ENCODE measurements at regions not wholly inside any gene's neighbourhood (a gene's known extent, or its start where the extent isn't known, plus 50 kb on each side); places are given as distances from the start of the nearest gene placed in this dataset.

GRCh38 chr5:114700823-114701222 lies 339.0 kb downstream of the KCNN2 start:
- Histone ChIP-seq H3K4me3 (ENCODE audit: insufficient read depth, low read depth, low read length) (no peak overlapping the region), H3K27me3 (ENCODE audit: control insufficient read depth, insufficient read depth, low read length) (no peaks in the 10 kb centered on the region), H3K36me3 (replicated peaks; ENCODE audit: control insufficient read depth, insufficient read depth, low read length) (no peaks in the 10 kb centered on the region)
- DNase-seq = no peak

GRCh38 chr5:114695292-114695904 lies 333.5 kb downstream of the KCNN2 start:
- H3K36me3 ChIP-seq (replicated peaks; ENCODE audit: control insufficient read depth, insufficient read depth, low read length) = no peaks in the 10 kb centered on the region
- no peak overlapping the region for H3K4me3 ChIP-seq (ENCODE audit: insufficient read depth, low read depth, low read length)
- DNase-seq = no peak
- no peaks in the 10 kb centered on the region for H3K27me3 ChIP-seq (ENCODE audit: control insufficient read depth, insufficient read depth, low read length)

- Histone ChIP-seq H3K27me3 (ENCODE audit: control insufficient read depth, insufficient read depth, low read length) (no peaks in the 10 kb centered on the region), H3K36me3 (replicated peaks; ENCODE audit: control insufficient read depth, insufficient read depth, low read length) (no peaks in the 10 kb centered on the region), H3K4me3 (ENCODE audit: insufficient read depth, low read depth, low read length) (no peak overlapping the region)
- no peak for DNase-seq
Observed at GRCh38 chr5:114686356-114686755, 324.5 kb downstream of the KCNN2 start.

GRCh38 chr5:114678778-114679177 lies 316.9 kb downstream of the KCNN2 start:
- Histone ChIP-seq H3K4me3 (ENCODE audit: insufficient read depth, low read depth, low read length) (no peak overlapping the region), H3K27me3 (ENCODE audit: control insufficient read depth, insufficient read depth, low read length) (no peaks in the 10 kb centered on the region), H3K36me3 (replicated peaks; ENCODE audit: control insufficient read depth, insufficient read depth, low read length) (no peaks in the 10 kb centered on the region)
- DNase-seq = no peak

GRCh38 chr5:114665551-114665950 lies 303.7 kb downstream of the KCNN2 start:
- H3K4me3 ChIP-seq (ENCODE audit: insufficient read depth, low read depth, low read length) = no peak overlapping the region
- no peaks in the 10 kb centered on the region for H3K36me3 ChIP-seq (replicated peaks; ENCODE audit: control insufficient read depth, insufficient read depth, low read length)
- no peaks in the 10 kb centered on the region for H3K27me3 ChIP-seq (ENCODE audit: control insufficient read depth, insufficient read depth, low read length)
- no peak for DNase-seq

DNA sequence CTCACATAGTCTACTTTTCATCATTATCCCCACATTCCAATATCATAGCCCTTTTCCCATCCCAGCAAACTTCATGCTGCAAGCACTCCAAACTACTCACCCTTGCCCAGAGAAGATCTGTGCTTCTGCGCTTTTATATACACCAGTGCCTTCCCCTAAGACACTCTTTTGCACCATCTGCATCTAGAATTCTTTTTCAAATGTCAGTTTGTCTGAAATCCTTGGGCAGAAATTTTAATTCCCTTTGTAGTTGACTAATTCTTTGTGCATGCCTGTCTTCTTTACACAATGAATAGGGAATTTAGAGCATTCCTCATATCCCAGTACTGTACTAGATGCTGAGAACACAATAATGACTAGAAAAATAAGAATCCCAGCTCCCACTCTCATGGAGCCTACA lies 298.9 kb downstream of the KCNN2 start:
- Histone ChIP-seq H3K36me3 (replicated peaks; ENCODE audit: control insufficient read depth, insufficient read depth, low read length) (no peaks in the 10 kb centered on the region), H3K27me3 (ENCODE audit: control insufficient read depth, insufficient read depth, low read length) (no peaks in the 10 kb centered on the region), H3K4me3 (ENCODE audit: insufficient read depth, low read depth, low read length) (no peak overlapping the region)
- DNase-seq = no peak

GRCh38 chr5:114658194-114658593 lies 296.3 kb downstream of the KCNN2 start:
- no peak for DNase-seq
- no peaks in the 10 kb centered on the region for H3K27me3 ChIP-seq (ENCODE audit: control insufficient read depth, insufficient read depth, low read length)
- no peak overlapping the region for H3K4me3 ChIP-seq (ENCODE audit: insufficient read depth, low read depth, low read length)
- no peaks in the 10 kb centered on the region for H3K36me3 ChIP-seq (replicated peaks; ENCODE audit: control insufficient read depth, insufficient read depth, low read length)

DNA sequence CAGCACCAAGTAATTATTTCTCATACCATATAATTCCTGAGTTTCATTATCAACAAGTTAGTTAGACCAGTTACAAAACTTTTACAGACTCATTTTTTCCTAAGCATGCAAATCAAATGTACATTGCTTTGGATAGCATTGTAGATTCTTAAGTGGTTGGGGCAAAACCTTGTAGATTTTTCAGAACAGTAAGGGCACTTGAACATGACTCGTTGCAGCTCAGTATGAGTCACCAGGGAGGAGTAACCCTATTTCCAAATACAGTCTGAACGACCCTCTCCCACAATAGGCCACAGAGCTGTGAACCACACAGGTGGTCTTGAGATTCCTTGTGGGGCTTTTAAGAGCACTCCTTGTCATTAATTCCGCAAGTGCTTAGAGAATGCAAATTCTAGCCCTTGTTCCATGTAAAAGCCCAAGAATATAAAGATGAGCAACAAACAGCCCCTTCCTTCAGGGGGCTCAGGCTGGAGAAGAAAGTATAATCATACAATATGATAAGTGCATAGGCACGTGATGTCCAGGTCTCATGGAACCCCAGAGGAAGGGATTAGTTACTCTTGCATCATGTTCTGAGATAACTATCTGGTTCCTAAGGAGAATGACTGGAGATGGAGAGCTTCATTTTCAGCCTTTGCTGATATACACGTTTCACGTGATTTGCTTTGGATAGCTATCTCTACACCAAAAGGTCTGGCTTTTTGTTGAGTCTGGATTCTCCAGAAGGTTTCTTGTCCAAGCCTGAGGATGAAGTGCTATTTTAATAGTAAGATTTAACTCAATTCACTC lies 295.7 kb downstream of the KCNN2 start:
- no peak for DNase-seq
- no peaks in the 10 kb centered on the region for H3K27me3 ChIP-seq (ENCODE audit: control insufficient read depth, insufficient read depth, low read length)
- no peaks in the 10 kb centered on the region for H3K36me3 ChIP-seq (replicated peaks; ENCODE audit: control insufficient read depth, insufficient read depth, low read length)
- H3K4me3 ChIP-seq (ENCODE audit: insufficient read depth, low read depth, low read length) = no peak overlapping the region

- Histone ChIP-seq H3K4me3 (ENCODE audit: insufficient read depth, low read depth, low read length) (no peak overlapping the region), H3K27me3 (ENCODE audit: control insufficient read depth, insufficient read depth, low read length) (no peaks in the 10 kb centered on the region), H3K36me3 (replicated peaks; ENCODE audit: control insufficient read depth, insufficient read depth, low read length) (no peaks in the 10 kb centered on the region)
- no peak for DNase-seq
Observed at GRCh38 chr5:114649878-114650277, 288.0 kb downstream of the KCNN2 start.

- DNase-seq = no peak
- Histone ChIP-seq H3K4me3 (ENCODE audit: insufficient read depth, low read depth, low read length) (no peak overlapping the region), H3K27me3 (ENCODE audit: control insufficient read depth, insufficient read depth, low read length) (no peaks in the 10 kb centered on the region), H3K36me3 (replicated peaks; ENCODE audit: control insufficient read depth, insufficient read depth, low read length) (no peaks in the 10 kb centered on the region)
Observed at GRCh38 chr5:114648940-114649339, 287.1 kb downstream of the KCNN2 start.

DNA sequence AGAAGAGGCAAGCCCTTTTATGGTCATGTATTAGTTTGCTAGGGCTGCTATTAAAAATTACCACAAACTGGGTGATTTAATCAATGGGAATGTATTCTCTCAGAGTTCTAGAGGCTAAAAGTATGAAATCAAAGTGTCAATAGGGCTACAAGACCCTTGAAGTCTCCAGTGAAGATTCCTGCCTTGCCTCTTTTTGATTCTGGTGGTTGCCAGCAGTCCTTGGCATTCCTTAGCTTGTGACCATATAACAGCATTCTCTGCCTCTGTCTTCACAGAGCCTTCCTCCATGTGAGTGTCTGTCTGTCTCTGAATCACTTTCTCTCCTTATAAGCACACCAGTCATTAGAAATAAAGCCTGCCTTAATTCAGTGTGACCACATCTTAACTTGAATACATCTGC lies 282.7 kb downstream of the KCNN2 start:
- no peak for DNase-seq
- no peaks in the 10 kb centered on the region for H3K27me3 ChIP-seq (ENCODE audit: control insufficient read depth, insufficient read depth, low read length)
- no peaks in the 10 kb centered on the region for H3K36me3 ChIP-seq (replicated peaks; ENCODE audit: control insufficient read depth, insufficient read depth, low read length)
- H3K4me3 ChIP-seq (ENCODE audit: insufficient read depth, low read depth, low read length) = no peak overlapping the region

DNA sequence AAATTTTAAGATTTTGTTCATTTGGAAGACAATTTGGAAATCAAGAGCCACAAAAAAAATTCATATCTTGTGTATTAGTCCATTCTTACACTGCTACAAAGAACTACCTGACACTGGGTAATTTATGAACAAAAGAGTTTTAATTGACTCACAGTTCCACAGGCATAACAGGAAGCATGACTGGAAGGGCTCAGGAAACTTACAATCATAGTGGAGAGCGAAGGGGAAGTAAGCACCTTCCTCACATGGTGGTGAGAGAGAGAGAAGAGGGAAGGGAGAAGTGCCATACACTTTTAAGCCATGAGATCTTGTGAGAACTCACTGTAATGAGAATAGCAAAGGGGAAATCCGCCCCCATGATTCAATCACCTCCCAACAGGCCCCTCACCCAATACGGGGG lies 274.4 kb downstream of the KCNN2 start:
- no peak for DNase-seq
- Histone ChIP-seq H3K4me3 (ENCODE audit: insufficient read depth, low read depth, low read length) (no peak overlapping the region), H3K27me3 (ENCODE audit: control insufficient read depth, insufficient read depth, low read length) (no peaks in the 10 kb centered on the region), H3K36me3 (replicated peaks; ENCODE audit: control insufficient read depth, insufficient read depth, low read length) (no peaks in the 10 kb centered on the region)

DNA sequence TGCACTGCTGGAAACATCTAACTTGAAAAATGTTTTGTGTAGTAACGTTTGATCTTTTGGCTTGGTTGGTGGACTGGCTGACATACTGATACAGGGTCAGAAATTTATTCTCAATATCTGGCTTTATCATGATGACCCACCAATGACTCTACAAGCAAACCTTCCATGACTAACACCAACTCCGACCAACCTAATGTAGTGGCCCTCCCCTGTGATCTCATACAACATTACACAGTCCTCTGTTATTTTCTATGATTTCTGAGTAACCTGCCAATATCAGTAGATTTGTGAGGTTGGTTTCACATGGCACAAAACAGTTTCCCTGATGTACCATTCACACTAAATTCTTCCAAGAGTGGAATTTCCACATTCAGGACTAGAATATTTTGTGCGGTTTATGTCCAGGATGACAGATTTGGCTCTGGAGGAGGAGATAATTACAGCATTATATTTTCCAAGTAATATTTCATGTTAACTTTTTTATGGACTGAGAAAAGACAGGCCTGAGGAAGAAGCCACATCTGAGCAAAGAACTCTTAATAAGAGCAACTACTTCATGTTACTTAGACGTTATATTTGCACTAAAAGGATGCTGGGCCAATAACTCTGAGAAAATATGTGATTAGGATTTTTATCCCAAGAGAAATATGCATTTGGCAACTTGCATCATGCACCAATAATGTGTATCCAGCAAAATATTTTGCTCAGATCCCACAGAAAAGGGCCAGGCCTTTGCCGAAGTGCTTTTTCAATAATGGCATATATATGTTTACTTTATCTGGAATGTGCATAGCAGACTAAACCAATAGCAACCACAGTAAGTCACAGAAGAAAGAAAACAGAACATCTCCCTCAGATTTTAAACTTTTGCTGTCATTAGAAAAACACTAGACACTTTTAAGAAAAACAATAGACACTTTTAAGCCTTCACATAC lies 273.4 kb downstream of the KCNN2 start:
- H3K36me3 ChIP-seq (replicated peaks; ENCODE audit: control insufficient read depth, insufficient read depth, low read length) = no peaks in the 10 kb centered on the region
- no peak overlapping the region for H3K4me3 ChIP-seq (ENCODE audit: insufficient read depth, low read depth, low read length)
- DNase-seq = no peak
- no peaks in the 10 kb centered on the region for H3K27me3 ChIP-seq (ENCODE audit: control insufficient read depth, insufficient read depth, low read length)

- Histone ChIP-seq H3K27me3 (ENCODE audit: control insufficient read depth, insufficient read depth, low read length) (no peaks in the 10 kb centered on the region), H3K4me3 (ENCODE audit: insufficient read depth, low read depth, low read length) (no peak overlapping the region), H3K36me3 (replicated peaks; ENCODE audit: control insufficient read depth, insufficient read depth, low read length) (no peaks in the 10 kb centered on the region)
- DNase-seq = no peak
Observed at GRCh38 chr5:114634517-114634916, 272.6 kb downstream of the KCNN2 start.

- Histone ChIP-seq H3K36me3 (replicated peaks; ENCODE audit: control insufficient read depth, insufficient read depth, low read length) (no peaks in the 10 kb centered on the region), H3K27me3 (ENCODE audit: control insufficient read depth, insufficient read depth, low read length) (no peaks in the 10 kb centered on the region), H3K4me3 (ENCODE audit: insufficient read depth, low read depth, low read length) (no peak overlapping the region)
- no peak for DNase-seq
Observed at GRCh38 chr5:114612406-114612805, 250.5 kb downstream of the KCNN2 start.

Measured in H7 (cell line).